GM12864 (cell line): ENCODE measurements at regions not wholly inside any gene's neighbourhood (a gene's known extent, or its start where the extent isn't known, plus 50 kb on each side); places are given as distances from the start of the nearest gene placed in this dataset.

Source experiments
- DNase-seq: peaks from one replicate; pipeline ENCODE4 v3.0.0-alpha.2; 2011; ENCODE audit warnings: low read depth
- H3K4me3 ChIP-seq: 2 replicates; pipeline ENCODE4 v1.5.1; 2011; ENCODE audit warnings: mild to moderate bottlenecking, low read depth, low read length, control low read depth
- CTCF ChIP-seq: IDR thresholded peaks from 2 replicates; pipeline ENCODE4 v1.5.1; 2011; ENCODE audit warnings: low read depth, mild to moderate bottlenecking, moderate library complexity, low read length, control low read depth, inconsistent platforms; ENCODE audit errors: missing control alignments

GRCh38 chr4:67365661-67366245, 179.6 kb downstream of the CENPC start:
- DNase-seq: no peak
- no peak for TF ChIP-seq CTCF
- H3K4me3 ChIP-seq: no peak overlapping the region

- no peak overlapping the region for H3K4me3 ChIP-seq
- TF ChIP-seq CTCF: no peak
- DNase-seq: no peak
Observed at GRCh38 chr4:67355806-67356205, 189.5 kb downstream of the CENPC start.

GRCh38 chr4:67346654-67347053, 198.6 kb downstream of the CENPC start:
- DNase-seq: no peak
- no peak for TF ChIP-seq CTCF
- no peak overlapping the region for H3K4me3 ChIP-seq

GRCh38 chr4:67344594-67345380, 200.5 kb downstream of the CENPC start:
- DNase-seq: no peak
- TF ChIP-seq CTCF: no peak
- no peak overlapping the region for H3K4me3 ChIP-seq

GRCh38 chr4:67343199-67343598, 202.1 kb downstream of the CENPC start:
- H3K4me3 ChIP-seq: no peak overlapping the region
- no peak for TF ChIP-seq CTCF
- no peak for DNase-seq

- TF ChIP-seq CTCF: no peak
- no peak overlapping the region for H3K4me3 ChIP-seq
- no peak for DNase-seq
Observed at GRCh38 chr4:67342291-67342690, 203.0 kb downstream of the CENPC start.

- TF ChIP-seq CTCF: no peak
- no peak for DNase-seq
- H3K4me3 ChIP-seq: no peak overlapping the region
Observed at GRCh38 chr4:67333664-67334063, 211.6 kb downstream of the CENPC start.
